Esophagus muscularis mucosa (tissue), 3 donors: ENCODE measurements at regions not wholly inside any gene's neighbourhood (a gene's known extent, or its start where the extent isn't known, plus 50 kb on each side); places are given as distances from the start of the nearest gene placed in this dataset.

Experiments
- CTCF ChIP-seq, 3 experiments: fragments of 200-600 bp in 2 of 3; fragments of 450-650 bp in 1 of 3; sonication (generic) in 2 of 3; IDR thresholded peaks; one replicate each; pipeline ENCODE4 v1.5.1; 2017 to 2019; ENCODE audit warnings: antibody characterized with exemption in 3 of 3, mild to moderate bottlenecking in 2 of 3, moderate library complexity in 1 of 3
- POLR2A ChIP-seq: fragments of 450-650 bp; IDR thresholded peaks from one replicate; pipeline ENCODE4 v1.6.1; 2017; ENCODE audit warnings: antibody characterized with exemption, moderate library complexity, mild to moderate bottlenecking, low read depth
- POLR2AphosphoS5 ChIP-seq, 2 donors: sonication (generic); formaldehyde crosslinking; IDR thresholded peaks; one replicate each; pipeline ENCODE4 v1.6.1; 2017; ENCODE audit warnings: antibody characterized with exemption in 2 of 2

GRCh38 chr15:96112018-96112417 is 218.5 kb upstream of the NR2F2 start:
- TF ChIP-seq CTCF (IDR thresholded peaks at IDR 0.05) (no peak), POLR2A (no peak), POLR2AphosphoS5 (IDR thresholded peaks at IDR 0.05) (no peak)
